DMS114 treated with DMSO at 0.1 percent for 48 hours (cell line): ENCODE measurements at regions not wholly inside any gene's neighbourhood (a gene's known extent, or its start where the extent isn't known, plus 50 kb on each side); places are given as distances from the start of the nearest gene placed in this dataset.

Experiments
- DNase-seq: peaks from one replicate; lab custom pipeline; 2025; ENCODE audit not compliant: unreplicated experiment; lab: John Stamatoyannopoulos, UW

- DNase-seq, result no peak
Observed at GRCh38 chr18:24669015-24669414, 208.6 kb downstream of the HRH4 start.

GRCh38 chr18:24669502-24669901, 209.1 kb downstream of the HRH4 start:
- DNase-seq, result no peak

GRCh38 chr18:24672165-24672941, 211.9 kb downstream of the HRH4 start:
- DNase-seq, result no peak

GRCh38 chr18:24674200-24674599, 213.8 kb downstream of the HRH4 start:
- no peak for DNase-seq

GRCh38 chr18:24674605-24675004, 214.2 kb downstream of the HRH4 start:
- no peak for DNase-seq

- DNase-seq, result no peak
Observed at GRCh38 chr18:24677011-24677410, 216.6 kb downstream of the HRH4 start.

GRCh38 chr18:24678107-24678506, 217.7 kb downstream of the HRH4 start:
- DNase-seq, result no peak

- no peak for DNase-seq
Observed at GRCh38 chr18:24678626-24679025, 218.2 kb downstream of the HRH4 start.

- no peak for DNase-seq
Observed at GRCh38 chr18:24679062-24679461, 218.6 kb downstream of the HRH4 start.

GRCh38 chr18:24683925-24684324, 223.5 kb downstream of the HRH4 start:
- DNase-seq, result no peak

GRCh38 chr18:24685254-24685959, 225.0 kb downstream of the HRH4 start:
- DNase-seq, result no peak

GRCh38 chr18:24695168-24695567, 234.7 kb downstream of the HRH4 start:
- DNase-seq, result no peak

GRCh38 chr18:24702001-24702515, 241.6 kb downstream of the HRH4 start:
- no peak for DNase-seq

- no peak for DNase-seq
Observed at GRCh38 chr18:24703316-24703715, 242.9 kb downstream of the HRH4 start.

- no peak for DNase-seq
Observed at GRCh38 chr18:24704946-24705630, 244.7 kb downstream of the HRH4 start.

- no peak for DNase-seq
Observed at GRCh38 chr18:24710474-24710873, 250.0 kb downstream of the HRH4 start.

GRCh38 chr18:24719791-24720190, 259.4 kb downstream of the HRH4 start:
- DNase-seq, result no peak

GRCh38 chr18:24721388-24721787, 261.0 kb downstream of the HRH4 start:
- DNase-seq, result no peak

GRCh38 chr18:24725644-24726415, 265.4 kb downstream of the HRH4 start:
- no peak for DNase-seq

- peak; percentile 61 for DNase-seq
Observed at GRCh38 chr18:24726727-24727492, 266.5 kb downstream of the HRH4 start.
